ENCODE measurements at regions not wholly inside any gene's neighbourhood (a gene's known extent, or its start where the extent isn't known, plus 50 kb on each side); places are given as distances from the start of the nearest gene placed in this dataset.

DNA sequence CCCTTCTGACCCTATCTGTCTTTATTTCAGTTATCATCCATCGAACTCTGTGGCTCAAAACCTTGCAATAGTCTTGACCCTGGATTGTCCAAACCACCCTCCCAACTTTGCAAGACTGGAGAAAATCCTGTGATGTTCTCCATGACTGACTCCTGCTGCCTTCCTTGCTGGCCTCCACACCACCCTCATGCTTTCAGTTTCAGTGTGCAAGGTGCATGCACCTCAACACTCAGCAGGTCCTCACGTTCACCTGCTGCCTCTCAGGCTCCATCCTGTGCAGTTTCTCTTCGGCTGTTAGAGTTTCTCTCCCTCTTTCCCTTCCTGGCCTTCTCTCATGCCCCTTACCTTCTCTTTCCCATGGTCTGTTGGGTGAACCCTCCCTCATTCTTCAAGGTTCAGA is 59.4 kb upstream of the ASIC2 start:
- DNase-seq (ENCODE audit: low read depth) = no peak

DNA sequence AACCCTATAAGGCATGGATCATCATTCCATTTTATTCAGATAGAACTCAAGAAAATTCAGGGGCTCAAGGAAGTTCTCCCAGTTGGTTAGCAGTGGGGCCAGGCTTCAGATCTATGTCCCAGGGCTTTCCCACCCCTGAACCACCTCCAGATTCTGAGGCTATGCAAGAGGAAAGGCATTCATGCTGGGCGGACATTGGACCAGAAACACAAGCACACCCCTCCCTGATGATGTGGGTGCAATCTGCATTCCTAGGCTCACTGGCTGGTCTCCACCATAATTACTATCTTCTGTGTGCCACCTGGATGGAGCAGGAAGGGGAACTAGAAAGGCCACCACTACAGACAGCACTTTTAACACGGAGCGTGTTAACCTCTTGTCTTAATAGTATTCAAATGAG is 63.2 kb upstream of the ASIC2 start:
- DNase-seq (ENCODE audit: low read depth) = no peak

DNA sequence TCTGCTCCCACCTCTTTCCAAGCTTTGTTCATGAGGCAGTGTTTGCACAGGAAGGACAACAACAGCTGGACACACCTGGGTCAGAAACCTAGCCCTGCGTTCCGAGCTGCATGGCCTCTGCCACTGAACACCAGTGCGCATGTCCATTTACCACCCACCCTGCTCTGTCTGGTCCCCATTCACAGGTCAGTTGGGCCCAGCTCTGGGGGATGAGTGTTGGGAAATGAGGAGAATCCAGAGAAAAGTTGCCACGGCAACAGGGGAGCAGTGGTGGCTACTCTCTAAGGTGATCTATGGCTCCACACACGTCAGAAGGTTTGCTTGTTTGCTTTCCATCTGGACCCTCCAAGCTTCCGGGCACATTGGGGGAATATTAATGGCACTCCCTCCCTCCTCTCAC is 70.4 kb upstream of the ASIC2 start:
- no peak for DNase-seq (ENCODE audit: low read depth)

DNA sequence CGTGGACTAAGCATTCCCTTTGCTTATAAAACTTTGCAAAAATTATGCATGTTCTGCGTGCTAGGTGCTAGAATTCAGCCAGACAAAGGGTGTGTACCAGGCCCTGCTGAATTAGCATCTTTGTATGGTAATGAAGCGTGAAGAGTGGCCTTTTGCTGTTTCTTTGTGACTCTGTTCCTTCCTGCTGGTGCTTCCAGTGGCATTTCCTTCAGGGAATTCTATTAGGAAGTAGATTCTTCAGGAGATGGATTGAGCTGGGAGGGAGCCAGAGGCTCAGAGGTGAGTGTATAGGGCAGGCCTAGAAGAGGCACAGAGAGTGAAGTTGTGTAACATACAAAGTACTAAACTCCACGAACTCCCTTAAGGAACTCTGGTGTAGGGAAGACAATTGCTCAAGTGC is 73.9 kb upstream of the ASIC2 start:
- DNase-seq (ENCODE audit: low read depth) = no peak

GRCh38 chr17:33369149-33369548 is 76.1 kb upstream of the ASIC2 start:
- DNase-seq (ENCODE audit: low read depth) = no peak

DNA sequence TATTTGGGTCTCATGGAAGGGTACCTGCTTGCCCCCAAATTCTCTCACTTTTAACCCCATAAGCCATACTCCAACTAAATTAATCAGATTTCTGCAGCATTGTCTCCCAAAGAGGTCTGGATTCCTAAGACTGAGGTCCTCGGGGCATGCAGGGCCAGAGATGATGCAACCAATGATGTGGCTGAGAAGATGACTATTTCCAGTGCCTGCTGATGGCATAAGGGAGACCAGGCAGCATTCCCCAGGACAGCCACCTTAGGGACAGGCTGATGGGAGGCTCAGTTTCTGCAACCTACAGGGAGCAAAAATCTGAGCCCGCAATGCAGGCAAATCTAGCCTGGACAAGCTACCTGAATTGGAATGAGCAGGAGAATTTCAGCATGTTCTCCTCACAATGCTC is 76.8 kb upstream of the ASIC2 start:
- DNase-seq (ENCODE audit: low read depth) = no peak

DNA sequence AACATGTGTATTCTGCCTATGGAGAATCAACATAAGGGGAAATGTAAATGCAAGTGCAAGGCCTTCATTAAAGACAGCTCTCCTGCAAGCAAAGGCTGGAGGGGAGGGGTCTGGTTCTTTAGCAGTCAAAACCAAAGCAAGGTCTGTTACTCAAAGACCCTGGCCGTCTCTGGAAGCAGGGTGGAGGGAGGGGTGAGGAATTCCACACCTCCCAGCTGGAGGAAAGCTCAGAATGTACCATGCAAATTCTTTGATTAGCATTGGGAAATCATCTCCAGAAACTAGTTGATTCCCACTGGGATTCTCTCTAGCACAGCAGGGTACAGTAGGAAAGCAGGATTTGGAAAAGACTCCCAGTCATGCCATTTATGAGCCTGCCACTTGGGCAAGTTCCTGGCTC is 77.3 kb upstream of the ASIC2 start:
- DNase-seq (ENCODE audit: low read depth) = no peak

- DNase-seq (ENCODE audit: low read depth) = no peak
Measured at GRCh38 chr17:33371377-33371776, 78.3 kb upstream of the ASIC2 start.

DNA sequence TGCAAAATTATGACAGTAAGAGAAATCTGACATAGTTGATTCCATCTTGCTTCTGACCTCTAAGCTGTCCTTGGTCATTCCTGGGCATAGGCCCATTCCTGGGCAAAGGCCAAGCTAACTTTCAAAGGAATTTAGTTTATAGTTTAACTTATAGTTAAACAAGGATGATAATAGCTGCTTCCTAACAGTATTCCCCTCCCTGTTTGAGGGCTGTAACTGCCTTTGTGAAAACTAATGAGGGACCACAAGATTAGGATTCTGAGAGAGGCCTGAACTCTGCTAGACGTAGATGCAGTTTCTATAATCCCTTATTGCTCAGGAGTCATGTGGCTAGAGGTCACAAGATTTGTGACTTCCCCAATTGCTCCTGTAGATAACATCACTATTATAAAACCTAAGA is 80.2 kb upstream of the ASIC2 start:
- no peak for DNase-seq (ENCODE audit: low read depth)

- no peak for DNase-seq (ENCODE audit: low read depth)
Measured at GRCh38 chr17:33375103-33375502, 82.0 kb upstream of the ASIC2 start.

DNA sequence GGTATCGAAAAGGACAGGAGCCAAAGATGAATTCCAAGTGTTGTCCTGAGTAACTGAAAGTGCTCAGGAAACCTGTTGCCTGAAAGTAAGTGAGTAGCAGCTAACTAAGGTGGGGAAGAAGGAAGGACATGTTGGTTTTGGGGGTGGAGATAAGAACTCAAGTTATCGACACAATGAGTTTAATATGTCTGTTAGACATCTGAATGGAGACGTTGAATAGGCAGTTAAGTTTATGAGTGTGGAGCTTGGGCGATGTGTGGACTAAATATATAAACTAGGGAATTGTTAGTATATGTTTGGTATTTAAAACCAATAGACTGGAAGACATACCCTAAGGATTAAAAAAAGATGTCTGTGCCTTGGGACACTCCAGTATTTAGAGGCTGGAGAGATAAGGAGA is 82.7 kb upstream of the ASIC2 start:
- no peak for DNase-seq (ENCODE audit: low read depth)

DNA sequence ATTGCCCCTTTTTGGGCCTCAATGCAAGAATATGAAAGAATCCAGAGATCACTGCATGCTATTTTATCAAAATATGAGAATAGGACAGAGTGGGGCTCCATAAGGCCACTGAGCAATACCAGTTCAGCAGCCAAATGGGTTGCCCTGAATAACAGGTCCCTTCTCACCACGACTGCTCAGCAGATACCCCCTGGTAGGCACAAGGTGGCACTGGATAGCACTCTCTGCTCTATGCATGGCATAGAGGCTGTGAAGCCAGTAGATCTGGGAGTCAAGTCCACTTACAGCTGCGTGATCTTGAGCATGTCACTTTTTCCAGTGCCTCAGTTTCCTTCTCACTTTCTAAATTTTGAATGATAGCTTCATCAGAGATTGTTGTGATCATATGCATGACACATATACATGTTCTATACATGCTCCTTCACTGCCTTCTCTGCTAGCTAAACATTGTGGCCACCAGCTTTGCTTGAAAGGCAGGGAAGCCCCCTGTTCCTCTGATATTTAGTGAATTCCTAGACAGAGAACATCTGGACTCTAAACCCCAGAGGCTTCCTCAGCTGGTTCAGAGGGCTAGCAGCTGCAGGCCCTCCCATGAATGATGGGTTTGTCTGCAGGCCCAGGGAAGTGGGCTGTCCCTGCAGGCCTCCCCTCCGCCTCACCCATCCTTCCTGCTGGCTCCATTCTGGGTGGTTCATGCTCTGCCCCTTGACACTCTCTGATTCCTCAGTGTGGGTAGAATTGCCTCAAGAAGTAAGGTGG is 84.9 kb upstream of the ASIC2 start:
- no peak for DNase-seq (ENCODE audit: low read depth)

GRCh38 chr17:33381201-33381600 is 88.1 kb upstream of the ASIC2 start:
- DNase-seq (ENCODE audit: low read depth) = no peak

DNA sequence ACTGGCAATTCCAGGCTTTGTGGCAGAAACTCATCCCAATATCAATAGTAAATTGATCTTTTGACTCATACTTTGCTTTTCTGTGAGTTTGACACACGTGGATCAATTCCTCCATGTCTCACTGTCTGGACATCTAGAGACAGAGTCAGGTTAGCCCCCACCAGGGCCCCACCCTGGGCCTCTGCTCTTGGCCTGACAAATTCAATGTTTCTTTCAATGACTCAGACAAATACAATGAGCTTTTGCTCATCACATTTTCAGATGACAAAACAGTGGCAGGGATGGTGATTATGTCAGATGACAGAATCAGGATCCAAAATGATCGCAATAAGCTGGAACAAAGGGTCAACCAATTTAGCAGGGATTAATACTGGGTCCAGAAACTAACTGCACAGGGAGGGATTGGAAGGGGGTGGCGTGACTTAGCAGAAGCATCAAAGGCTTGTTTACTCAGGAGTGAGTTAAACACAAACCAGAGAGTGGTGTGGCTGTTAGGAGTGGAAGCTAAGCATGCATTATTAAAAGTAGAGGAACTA is 90.5 kb upstream of the ASIC2 start:
- DNase-seq (ENCODE audit: low read depth) = no peak

DNA sequence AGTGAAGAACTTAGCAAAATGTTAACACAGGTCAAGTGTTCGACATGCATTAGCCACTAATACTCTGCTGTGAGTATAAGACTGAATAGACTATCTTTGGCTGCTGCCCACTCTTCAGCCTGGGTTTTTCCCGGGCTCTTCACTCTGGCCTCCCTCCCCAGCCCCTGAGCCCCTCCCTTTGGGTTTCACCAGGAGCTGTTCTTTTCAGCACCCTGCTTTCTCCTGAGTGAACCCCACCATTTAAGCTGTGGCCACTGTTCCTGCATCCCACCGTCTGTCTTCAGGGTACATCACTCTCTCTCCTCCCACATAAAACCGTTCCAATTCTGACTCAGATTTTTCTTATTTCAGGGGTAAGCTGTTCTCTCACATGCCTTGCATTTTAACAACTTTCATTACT is 92.0 kb upstream of the ASIC2 start:
- DNase-seq (ENCODE audit: low read depth) = no peak

DNA sequence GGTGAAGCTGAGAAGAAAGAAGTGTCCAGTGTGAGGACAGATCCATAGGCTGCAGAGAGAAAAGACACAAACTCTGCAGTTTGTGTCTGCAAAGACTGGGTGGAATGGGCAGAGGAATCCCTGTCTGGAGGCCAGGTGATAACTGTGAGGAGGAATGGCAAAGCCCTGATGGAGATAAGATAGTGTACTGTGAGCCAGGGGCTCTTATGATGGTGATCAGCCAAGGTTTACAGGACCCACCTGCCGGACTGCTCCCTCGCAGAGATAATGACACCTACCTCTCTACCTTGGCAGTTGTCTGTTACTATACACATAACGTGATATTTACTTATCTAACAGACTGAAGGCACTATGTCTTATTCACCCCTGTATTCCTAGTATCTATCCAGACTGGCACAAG is 92.6 kb upstream of the ASIC2 start:
- no peak for DNase-seq (ENCODE audit: low read depth)

DNA sequence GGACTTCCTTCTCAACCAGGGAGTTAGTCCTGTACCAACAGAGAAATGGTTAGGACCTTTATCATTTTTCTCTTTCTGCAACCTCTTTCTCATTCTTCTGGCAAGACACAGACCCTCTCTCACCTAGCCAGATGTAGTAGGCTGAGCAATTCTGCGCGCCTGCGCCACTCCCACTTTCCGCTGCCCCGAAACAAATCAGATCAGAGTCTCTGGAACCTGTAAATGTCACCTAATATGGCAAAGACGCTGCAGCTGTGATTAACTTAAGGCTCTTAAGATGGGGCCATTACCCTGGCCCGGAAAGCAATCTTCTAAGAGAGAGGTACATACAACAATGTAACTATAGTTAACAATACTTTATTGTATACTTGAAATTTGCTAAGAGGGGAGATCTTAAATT is 94.3 kb upstream of the ASIC2 start:
- no peak for DNase-seq (ENCODE audit: low read depth)

GRCh38 chr17:33389504-33390135 is 96.5 kb upstream of the ASIC2 start:
- DNase-seq (ENCODE audit: low read depth) = no peak

DNA sequence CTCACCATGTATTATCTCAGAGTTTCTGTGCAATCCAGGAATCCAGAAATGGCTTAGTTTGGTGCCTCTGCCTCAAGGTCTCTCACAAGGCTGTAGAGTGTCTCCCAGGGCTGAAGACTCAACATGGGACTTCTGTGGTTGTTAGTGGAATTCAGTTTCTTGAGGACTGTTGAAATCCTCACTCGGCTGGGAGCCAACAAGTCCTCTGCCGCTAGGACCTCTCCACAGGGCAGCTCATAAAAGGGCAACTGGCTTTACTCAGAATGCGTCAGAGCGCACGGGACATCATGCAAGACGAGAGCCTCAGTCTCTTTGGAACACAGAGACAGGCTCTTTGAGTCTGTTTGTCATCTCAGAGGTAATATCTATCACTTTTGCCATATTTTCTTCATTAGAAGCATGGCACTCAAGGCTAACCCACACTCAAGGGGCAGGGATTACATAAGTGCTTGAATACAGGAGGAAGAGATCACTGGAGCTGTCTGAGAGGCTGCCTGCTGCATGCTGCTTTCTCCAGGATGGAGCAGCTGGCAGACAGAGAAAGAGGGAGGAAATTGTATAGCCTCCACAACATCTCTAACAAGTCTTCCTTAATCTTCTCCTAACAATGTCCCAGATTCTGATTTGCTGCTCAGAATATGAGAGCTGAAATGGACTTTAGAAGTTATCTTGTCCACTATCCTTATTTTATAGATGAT is 97.5 kb upstream of the ASIC2 start:
- no peak for DNase-seq (ENCODE audit: low read depth)

DNA sequence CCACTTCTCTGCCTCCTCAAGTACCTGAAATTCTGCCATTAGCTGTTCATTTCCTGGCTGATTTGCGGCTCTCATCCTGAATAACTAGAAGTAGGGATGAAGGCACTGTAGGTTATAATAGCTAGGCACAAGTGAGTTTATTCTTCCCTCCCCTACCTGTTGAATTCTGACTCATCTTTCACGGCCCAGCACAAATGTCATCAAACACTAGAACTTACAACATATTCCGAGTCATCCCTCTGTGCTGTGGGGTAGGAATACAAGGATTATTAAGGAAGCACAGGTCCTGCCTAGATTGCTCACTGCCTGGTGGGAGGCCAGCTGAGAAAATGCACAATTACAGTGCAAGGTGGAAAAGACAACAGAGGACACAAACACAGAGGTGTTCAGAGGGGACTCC is 103.7 kb upstream of the ASIC2 start:
- no peak for DNase-seq (ENCODE audit: low read depth)

DNA sequence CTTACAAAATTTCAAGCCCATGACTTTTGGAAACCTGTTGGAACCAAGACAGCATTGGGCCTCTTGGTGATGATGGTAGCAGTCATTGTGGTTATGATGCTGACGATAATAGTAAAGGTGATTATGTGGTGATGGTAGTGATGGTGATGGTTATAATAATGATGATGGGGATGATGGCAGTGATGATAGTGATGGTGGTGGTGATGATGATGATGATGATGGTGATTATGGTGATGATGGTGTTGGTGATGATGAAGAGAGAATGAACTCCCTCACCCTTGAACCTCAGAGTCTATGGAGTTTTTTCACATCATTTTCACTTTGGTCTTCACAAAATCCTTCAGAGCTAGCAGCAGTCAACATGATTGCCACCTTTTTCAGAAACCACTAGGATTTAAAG is 105.3 kb upstream of the ASIC2 start:
- no peak for DNase-seq (ENCODE audit: low read depth)

DNA sequence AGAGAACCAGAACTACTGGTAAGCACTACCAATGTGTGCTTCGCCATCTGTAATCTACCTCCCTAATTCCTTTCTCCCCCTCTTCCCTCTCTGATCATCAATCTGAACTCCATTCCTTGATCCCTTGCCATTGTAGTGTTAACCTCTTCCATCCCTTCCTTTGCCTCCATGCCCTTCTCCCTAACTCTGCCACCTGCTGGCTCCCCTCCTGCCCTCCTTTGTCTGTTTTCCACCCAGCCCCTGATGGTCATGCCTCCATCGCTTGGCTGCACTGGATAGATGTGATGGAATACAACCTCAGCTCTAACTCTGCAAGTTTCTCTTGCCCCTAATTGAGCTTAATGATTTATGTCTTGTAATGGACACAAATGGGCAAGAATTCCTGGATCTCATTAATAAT is 108.2 kb upstream of the ASIC2 start:
- DNase-seq (ENCODE audit: low read depth) = no peak

- no peak for DNase-seq (ENCODE audit: low read depth)
Measured at GRCh38 chr17:33403194-33403593, 110.1 kb upstream of the ASIC2 start.

Measured in T-helper 22 cell (primary cell).